ENCODE measurements at regions not wholly inside any gene's neighbourhood (a gene's known extent, or its start where the extent isn't known, plus 50 kb on each side); places are given as distances from the start of the nearest gene placed in this dataset.
"Not testable (repeated sequence)": the region's sequence is repeated elsewhere in the genome, so short reads cannot be mapped to it uniquely, and the experiment has no call there.

DNA sequence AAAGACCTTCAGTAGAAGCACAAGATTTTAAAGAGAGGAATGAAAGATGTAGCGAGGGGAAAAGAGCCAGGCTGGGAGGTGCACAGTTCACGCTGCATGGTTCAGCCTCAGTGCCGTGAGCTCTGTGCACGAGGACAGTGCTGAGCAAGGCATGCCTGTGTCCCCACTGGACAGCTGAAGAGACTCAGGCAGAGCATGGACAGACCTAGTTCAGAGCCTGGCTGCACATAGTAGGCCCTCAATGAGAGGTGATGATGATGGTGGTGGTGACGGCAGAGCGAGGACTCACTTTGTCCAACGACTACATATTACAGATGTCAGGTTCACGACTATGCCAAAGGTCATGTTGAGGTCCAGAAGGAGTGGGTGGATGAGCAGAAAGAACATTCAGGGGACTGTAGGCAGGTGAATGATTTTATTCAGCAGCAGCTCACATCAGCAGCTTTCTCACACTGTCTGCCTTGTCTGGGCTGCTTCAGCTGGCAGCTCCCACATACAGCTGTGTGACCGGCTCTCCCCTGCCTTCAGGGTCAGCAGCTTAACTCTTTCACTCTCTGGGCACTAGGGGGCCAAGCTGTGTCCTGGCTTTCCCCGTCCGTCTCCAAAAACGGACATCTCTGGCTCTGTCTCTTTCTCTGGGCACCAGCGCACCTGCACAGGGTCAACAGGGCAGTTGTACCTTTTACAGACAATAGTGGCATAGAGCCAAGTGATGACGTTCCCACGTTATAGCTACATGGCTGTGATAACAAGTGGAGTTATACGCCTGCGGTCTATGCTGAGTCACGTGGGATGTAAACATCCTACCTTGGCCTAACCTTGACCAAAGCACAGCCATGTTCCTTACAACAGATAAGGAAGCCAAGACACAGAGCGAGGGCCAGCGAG lies 83.4 kb upstream of the KCNK12 start:
- peak; percentile 2 to 42 for DNase-seq (ENCODE audit: low read depth in 2 of 2)

DNA sequence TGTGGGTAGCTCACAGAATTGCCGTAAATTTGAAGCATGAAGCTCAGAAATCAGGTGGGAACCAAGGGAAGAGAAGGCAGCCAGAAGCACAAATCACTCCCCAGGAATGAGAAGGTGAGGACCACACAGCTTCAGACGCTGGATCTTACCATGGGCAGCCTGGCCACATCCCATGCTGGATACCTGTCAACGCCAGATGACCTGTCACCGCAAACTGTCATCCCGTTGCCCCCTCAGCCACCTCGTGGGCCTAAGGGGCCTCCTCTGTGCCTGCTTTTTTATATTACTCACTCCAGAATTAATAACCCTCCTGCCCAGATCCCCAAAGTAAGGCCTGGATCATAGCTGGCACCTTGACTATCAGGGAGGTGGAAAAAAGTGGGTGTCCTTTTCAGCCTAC lies 82.3 kb upstream of the KCNK12 start:
- no peak for DNase-seq (ENCODE audit: low read depth in 2 of 2)

DNA sequence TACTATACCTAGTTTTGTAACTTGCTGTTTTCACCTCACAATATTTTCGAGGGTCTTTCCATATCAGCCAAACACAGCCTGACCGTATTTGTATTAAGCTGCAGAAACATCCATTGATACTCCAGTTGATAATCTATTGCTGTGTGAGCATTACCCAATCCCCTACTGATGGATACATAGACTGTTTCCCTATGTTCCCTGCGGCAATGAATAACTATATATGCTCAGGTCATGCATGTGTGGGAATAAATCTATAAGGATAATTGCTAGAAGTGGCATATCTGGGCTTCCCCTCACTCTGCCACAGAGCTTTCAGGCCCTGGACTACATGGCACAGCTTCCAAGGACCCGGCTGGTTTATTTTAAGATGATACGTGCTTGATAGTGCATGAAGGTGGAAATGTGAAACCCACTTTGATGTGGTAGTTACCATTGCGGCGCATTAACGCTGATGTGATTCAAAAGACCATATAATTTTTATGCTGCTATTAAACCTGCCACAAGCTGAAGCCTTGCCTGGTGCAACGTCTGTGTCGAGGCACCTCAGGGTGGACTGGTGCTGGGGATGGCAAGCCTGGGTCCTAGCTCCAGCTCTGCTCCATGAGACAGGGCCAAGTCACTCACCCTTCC lies 81.4 kb upstream of the KCNK12 start:
- DNase-seq (ENCODE audit: low read depth in 2 of 2): no peak

DNA sequence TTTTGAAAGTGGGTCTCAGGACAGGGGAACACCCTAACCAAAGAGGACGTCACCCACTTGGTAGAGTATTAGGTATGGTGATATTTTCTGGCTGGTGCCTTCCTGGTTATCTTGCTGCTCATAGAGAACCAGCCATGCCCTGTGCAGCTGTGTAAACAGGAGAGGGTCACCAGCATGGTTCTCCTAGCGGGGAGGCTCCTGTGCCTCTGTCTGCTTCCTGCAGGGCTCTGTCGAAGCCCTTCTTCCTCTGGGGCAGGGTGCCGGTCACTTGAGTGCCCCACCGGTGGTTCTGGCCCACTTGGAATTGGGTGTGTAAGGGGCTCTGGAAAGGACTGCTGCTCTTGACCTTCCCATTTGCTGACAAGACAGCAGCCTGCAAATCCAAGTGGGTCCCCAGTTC lies 80.5 kb upstream of the KCNK12 start:
- peak in 1 of 2 donors; percentile 4 for DNase-seq (ENCODE audit: low read depth in 2 of 2)

DNA sequence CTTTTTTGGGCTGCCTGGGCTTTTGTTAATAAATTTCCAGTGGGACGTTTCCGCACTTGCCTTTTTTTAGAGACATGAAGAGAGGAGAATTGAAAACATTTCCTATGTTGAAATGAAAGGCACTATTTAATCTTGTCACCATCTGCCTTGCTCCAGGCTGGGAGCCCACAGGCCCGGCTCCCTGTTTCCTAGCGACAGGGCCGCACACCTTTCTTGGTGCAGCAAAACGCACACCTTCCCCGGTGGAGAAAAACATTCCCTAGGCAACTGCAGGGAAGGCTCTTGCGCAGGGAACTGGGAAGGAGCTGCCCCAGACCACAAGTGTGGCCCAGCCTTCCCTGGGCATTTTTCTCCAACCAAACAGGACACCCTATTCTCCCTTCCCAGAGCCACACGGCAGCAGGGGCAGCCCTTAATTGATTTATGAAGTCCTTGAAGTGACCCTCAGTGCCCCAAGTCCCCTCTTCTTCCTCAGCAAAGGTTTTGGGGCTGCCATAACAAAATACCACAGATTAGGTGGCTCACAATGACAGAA lies 79.3 kb upstream of the KCNK12 start:
- DNase-seq (ENCODE audit: low read depth in 2 of 2): no peak

DNA sequence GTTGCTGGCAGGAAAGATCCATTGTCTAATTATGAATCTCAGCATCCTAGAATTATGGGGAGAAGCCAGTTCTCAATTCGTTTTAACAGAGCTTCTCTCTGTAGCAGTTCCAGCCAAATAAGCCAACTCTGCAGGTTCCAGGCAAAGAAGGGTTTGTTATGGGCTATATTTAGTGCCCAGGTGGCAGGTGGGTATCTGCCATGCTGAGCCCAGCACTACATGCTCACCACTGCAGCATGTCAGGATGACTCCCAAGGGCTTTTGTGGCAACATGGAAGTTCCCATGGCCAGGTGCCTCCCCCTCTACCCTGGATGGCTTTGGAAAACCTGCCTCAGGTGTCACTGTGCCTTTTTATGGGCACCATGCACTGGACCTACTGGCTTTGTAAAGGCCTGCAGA lies 74.5 kb upstream of the KCNK12 start:
- DNase-seq (ENCODE audit: low read depth in 2 of 2): no peak

DNA sequence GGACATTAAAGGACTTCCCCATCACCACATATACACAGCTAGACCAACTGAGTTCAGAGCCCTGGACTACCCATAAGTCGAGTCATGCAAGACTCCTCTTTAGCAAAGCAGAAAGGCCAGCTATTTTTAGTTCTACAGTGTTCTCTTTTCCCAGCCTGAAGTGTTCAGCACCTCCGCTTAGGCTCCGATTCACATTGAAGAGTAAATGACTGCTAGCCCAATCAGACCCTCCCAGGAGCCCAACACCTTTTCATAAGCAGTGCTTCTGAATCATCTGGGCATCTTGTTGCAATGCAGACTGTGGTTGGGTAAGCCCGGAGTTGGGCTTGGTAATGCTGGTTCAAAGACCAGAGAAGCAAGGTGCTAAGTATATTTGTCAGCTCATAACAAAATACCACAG lies 73.6 kb upstream of the KCNK12 start:
- DNase-seq (ENCODE audit: low read depth in 2 of 2): no peak

DNA sequence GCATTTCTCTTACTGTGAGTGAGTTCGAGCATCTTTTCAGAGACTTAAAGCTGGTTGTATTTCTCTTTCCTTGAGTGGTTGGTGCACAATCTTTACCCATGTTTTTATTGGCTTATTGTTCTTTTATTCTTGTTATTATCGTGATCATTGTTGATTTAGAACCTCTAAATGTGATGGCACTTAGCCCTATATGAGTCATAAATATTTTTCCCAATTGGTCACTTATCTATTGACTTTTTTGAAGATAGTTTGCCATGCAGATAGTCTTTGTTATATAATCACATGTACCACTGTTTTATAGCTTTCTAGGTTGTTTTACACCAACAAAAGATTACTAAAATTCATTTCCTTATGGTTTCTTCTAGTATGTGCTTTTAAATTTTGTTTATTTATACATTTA lies 70.6 kb upstream of the KCNK12 start:
- DNase-seq (ENCODE audit: low read depth in 2 of 2): no peak

DNA sequence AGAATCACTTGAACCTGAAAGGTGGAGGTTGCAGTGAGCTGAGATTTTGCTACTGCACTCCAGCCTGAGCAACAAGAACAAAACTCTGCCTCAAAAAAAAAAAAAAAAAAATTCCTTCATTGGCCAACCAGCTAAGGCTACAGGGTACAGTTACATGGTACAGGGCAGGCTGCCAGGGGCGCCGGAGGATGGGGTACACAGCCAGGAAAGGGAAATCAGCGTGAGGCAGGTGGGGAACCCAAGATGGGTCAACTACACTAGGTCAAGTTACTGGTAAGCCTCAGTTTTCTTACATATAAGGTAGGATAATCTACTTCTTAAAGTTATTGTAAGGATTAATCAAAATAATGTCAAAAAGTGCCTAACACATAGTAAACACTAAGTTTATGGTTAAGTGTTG lies 69.6 kb upstream of the KCNK12 start:
- DNase-seq (ENCODE audit: low read depth in 2 of 2): no peak

DNA sequence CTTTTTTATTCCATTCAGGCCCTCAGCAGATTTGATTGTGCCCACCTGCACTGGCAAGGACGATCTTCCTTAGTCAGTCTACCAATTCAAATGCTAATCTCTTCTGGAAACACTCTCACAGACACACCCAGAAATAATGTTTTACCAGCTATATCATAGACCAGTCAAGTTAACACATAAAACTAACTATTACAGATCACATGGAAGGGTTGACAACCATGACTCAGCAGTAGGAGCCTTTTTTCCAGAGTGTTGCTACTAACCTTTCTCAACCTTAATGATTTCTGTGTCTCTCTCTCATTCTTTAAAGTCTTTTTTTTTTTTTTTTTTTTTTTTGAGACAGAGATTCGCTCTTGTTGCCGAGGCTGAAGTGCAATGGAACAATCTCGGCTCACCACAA lies 68.7 kb upstream of the KCNK12 start:
- DNase-seq (ENCODE audit: low read depth in 2 of 2): no peak

DNA sequence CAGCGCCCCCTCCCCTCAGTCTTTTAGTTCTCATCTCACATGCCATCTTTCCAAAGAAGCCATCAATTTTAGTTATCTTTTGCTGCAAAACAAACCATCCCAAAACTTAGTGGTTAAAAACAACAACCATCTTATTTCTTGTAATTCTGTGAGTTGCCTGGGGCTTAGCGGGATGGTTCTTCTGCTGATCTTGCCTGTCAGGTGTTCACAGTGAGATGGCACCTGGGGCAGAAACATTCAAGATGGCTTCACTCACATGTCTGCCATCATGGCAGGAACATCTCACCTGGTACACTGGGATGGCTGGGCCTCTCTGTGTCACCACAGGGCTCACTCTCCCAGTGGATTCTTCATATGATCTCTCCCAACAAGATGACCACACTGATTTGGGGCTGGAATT lies 67.6 kb upstream of the KCNK12 start:
- no peak for DNase-seq (ENCODE audit: low read depth in 2 of 2)

DNA sequence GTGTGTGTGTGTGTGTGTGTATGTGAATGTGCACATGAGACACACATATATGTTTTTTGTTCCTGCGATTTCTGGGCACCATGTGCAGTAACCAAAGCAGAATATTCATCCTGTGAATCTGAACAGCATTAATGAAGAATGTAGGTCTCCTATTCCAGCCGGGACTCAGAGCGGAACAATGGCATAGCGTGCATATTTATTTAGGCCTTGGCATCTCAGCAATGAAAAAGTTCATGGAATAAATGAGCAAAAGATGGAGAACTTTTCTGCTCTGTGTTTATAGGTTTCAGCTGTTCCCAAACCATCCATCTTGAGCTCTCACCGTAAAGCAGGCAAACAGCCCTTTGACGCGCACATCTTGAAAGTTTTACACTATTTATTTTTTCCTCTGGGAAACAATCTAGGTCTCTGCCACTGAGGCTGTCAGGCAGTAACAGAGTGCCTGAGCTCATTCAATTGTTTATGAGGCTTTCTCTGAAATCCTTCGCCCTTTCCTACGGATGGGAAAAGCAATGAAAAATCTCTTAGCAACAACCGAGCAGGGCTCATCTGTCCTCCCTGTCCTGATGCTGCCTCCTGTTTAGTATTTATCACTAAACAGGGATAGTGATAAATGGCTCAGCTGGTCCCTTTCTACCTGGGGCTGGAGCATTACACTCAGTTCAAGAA lies 65.9 kb upstream of the KCNK12 start:
- no peak for DNase-seq (ENCODE audit: low read depth in 2 of 2)

DNA sequence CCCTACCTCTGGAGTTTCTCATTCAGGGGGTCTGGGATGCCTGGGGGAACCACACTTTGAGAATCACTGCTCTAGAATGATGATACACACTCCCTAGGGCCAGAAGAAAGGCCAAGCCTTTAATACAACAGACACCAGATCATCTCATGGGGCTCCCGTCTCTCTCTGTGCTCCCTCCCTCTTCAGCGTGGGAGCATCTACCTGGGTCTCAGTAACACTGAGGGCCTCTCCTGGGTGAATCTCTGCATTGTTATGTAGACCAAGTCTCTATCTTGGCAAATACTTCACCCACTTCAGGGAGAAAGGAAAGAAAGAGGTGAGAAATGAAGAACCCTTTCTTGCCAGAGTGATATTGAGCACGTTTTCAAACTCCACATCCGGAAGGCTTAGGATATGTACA lies 65.4 kb upstream of the KCNK12 start:
- DNase-seq (ENCODE audit: low read depth in 2 of 2): no peak

DNA sequence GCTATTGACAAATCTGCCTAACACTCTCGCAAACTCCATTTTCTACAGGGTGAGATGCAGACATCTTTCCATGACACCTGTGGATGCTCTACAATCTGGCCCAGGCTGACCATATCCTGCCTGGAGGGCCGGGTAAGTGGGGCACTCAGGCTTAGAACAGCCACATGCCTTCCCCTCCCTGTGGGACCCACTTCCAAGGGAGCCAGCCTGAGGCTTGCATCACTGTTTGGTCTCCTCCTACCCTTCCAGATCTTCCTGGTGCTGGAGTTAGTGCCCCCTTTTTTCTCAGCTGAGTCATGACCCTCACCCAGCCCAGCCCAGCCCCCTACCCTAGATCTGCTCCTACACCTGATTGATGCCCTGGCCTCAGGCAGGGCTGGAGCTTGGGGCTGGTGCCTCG lies 62.0 kb upstream of the KCNK12 start:
- no peak for DNase-seq (ENCODE audit: low read depth in 2 of 2)

DNA sequence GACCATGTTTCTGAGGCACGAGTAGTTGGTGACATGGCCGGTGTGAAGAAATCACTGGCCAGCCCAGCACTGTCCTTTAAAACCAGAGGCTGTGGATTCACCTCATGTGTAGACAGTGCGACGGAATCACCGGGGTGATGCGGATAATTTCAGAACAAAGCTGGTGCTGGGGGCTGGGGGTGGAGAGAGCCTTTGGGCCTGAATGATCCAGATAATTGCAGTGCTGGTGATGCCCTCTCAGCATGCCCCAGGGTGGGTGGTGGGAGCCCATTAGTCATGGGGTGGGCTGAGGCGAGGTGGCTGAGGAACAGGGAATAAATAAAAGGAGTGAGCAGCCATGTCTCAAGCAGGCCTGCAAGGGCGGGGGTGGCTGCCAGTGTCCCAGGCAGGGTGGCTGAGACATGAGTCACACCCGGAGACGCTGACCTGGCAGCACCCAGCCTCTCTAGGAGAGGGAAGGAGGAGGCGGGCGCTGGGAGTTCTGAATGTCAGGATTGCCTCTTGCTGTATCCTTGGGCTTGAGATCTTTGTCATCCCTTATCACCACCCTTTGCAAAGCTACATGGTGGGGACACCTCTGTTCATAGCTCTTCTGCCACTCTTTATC lies 61.1 kb upstream of the KCNK12 start:
- DNase-seq (ENCODE audit: low read depth in 2 of 2): peak in 1 of 2 donors; percentile 7

DNA sequence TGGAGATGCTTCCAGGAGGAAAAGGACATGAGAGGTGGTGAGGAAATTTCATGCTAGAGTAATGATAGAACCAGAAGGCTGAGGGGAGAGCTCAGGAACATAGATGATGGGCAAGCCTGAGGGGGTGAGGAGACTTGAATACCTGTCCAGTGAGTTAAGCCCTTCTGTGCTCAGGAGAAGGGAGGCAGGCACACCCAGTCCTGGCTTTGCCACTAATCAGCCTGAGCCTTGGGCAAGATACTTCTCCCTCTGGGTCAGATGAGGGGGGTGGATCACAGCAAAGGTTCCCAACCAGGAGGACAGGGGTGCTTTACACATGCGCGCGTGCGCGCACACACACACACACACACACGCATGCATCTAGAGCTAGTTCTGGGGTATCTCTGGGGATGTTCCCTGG lies 60.5 kb upstream of the KCNK12 start:
- DNase-seq (ENCODE audit: low read depth in 2 of 2): no peak

DNA sequence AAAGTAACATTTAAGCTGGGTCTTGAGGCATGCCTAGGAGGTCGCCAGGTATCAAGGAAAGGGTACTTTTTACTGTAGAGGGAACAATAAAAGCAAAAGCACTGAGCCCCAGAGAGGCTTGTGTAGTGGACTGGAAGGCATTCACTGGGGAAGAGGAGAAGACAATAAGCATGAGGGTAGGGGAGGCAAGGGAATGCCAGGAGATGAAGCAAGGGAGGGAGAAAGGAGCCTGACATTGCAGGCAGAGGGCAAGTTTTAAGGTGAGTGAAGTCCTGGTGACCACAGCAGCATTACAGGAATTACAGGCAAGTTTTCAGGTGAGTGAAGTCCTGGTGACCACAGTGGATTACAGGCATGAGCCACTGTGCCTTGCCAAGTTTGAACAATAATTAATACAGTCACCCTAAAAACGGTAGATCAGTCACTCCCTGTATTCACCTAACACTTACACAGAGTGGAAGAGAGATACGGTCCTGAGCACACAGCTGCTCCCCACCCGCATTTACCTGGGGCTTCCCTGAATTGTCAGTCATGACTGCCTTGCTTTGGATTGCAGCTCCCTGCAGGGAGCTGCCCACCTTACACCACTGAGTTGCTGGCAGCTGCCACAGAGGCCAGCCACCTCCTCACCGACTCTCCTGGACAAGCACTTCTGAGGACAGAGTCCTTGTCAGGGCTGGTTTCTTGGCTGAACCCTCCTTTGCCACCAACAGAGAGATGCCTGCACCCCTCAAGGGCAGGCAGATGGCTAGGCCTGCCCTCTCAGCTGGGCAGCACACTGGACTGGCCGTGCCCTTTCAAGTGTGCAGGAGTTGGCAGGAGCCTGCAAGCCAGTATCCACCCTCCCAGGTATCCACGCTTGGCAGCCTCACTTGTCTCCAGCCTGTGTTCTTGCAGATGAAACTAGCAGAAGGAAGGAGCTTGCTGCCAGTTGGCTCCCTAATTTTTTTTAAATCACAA lies 59.0 kb upstream of the KCNK12 start:
- DNase-seq (ENCODE audit: low read depth in 2 of 2): no peak

DNA sequence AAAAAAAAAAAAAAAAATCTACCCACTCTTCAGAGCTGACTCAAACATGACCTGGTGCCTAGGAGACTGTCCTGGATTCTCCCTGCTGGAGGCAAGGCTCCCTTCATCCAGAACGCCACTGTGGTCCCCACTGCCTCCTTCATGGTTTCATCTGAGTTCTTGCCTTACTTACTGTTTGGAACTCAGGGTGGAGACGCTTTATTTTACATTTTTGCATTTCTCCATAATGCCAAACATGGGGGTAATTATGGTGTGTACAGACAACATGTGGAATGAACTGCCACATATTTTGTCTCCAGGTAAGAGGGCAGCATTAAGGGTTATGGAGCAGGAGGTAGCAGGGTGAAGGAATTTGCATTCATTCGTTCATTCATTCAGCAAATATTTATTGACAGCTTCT lies 58.1 kb upstream of the KCNK12 start:
- DNase-seq (ENCODE audit: low read depth in 2 of 2): no peak

DNA sequence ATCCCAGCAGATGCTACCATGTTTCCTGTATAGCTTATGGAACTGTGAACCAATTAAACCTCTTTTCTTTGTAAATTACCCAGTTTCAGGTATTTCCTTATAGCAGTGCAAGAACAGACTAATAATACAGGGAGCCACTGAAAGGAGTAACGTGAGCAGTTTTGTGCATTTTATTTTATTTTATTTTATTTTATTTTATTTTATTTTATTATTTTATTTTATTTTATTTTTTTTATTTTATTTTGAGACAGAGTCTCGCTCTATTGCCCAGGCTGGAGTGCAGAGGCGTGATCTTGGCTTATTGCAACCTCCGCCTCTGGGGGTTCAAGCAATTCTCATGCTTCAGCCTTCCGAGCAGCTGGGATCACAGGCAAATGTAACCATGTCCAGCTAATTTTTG lies 55.9 kb upstream of the KCNK12 start:
- no peak for DNase-seq (ENCODE audit: low read depth in 2 of 2)

DNA sequence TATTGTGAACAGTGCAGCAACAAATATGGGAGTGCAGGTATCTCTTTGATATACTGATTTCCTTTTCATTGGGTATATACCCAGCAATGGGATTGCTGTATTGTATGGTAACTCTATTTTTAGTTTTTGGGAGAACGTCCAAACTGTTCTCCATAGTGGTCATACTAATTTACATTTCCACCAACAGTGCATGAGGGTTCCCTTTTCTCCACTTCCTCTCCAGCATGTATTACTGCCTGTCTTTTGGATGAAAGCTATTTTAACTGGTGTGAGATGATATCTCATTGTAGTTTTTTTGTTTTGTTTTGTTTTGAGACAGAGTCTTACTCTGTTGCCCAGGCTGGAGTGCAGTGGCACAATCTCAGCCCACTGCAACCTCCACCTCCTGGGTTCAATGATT lies 52.4 kb upstream of the KCNK12 start:
- DNase-seq (ENCODE audit: low read depth in 2 of 2): not testable (repeated sequence)
